ENCODE measurements at regions not wholly inside any gene's neighbourhood (a gene's known extent, or its start where the extent isn't known, plus 50 kb on each side); places are given as distances from the start of the nearest gene placed in this dataset.
"Not testable (repeated sequence)": the region's sequence is repeated elsewhere in the genome, so short reads cannot be mapped to it uniquely, and the experiment has no call there.

DNA sequence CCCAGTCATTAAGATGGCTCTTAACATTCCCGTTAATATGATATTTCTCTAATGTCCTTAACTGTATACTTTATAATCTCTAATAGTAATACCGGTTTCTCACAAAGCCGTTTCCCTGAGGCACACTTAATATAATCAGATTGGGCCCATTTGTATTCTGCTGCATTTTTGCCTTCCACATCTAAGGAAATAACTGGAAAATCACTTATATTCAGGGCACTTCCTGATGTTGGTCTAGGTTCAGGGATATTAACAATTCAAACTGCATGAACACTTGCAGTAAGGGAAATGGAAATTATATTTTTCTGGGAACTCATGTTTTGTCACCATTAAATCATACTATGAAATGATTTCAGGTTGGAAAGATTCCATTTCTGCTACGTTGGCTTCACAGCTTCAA lies 119.8 kb downstream of the TPR start:
- peak; percentile 11 for DNase-seq

- no peak for DNase-seq
Observed at GRCh38 chr1:186250529-186250928, 124.5 kb downstream of the TPR start.

- not testable (repeated sequence) for DNase-seq
Observed at GRCh38 chr1:186248608-186249007, 126.4 kb downstream of the TPR start.

DNA sequence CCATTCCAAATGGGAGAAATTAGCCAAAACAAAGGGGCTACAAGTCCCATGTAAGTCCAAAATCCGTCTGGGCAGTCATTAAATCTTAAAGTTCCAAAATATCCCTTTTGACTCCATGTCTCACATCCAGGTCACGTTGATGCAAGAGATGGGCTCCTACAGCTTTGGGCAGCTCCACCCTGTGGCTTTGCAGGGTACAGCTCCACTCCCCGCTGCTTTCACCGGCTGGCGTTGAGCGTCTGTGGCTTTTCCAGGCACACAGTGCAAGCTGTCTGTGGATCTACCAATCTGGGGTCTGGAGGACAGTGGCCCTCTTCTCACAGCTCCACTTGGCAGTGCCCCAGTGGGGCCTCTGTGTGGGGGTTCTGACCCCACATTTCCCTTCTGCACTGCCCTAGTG lies 130.2 kb downstream of the TPR start:
- no peak for DNase-seq

Data from skin of body (tissue), 1 donor.